ENCODE measurements at regions not wholly inside any gene's neighbourhood (a gene's known extent, or its start where the extent isn't known, plus 50 kb on each side); places are given as distances from the start of the nearest gene placed in this dataset.

DNA sequence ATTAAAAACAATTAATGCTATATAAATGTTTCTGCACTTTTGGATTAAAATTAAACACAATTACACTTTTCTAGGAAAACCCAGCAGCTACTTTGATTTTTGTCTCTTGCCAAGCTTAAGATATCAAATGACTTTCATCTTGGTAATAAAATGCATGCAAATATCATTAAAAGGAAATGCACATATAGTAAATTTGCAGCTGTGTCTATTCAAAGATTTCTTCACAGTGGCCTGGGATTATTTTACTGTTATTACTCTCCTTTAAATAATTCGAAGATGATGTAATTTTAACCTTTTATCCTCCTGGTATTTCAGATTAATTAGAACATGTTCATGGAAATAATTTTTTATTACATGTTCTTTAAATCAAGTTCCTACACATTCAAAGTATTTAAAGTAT, 529.5 kb upstream of the RGMB start:
- 75% methylated on average over 1 of the region's 1 CpG for WGBS
- H3K36me3 ChIP-seq = no peaks in the 10 kb centered on the region
- peaks cover 0 to 6% (median 0%) of the 10 kb centered on the region in 4 donors for H3K9me3 ChIP-seq
- H3K4me3 ChIP-seq = no peak overlapping the region
- no peak for DNase-seq (ENCODE audit: extremely low spot score)
- no peak for TF ChIP-seq POLR2AphosphoS5 (IDR thresholded peaks at IDR 0.05)
- no peak for TF ChIP-seq EP300 (IDR thresholded peaks at IDR 0.05)
- TF ChIP-seq POLR2A (IDR thresholded peaks at IDR 0.05; ENCODE audit: low read depth) = no peak
- TF ChIP-seq, protein P1, sequence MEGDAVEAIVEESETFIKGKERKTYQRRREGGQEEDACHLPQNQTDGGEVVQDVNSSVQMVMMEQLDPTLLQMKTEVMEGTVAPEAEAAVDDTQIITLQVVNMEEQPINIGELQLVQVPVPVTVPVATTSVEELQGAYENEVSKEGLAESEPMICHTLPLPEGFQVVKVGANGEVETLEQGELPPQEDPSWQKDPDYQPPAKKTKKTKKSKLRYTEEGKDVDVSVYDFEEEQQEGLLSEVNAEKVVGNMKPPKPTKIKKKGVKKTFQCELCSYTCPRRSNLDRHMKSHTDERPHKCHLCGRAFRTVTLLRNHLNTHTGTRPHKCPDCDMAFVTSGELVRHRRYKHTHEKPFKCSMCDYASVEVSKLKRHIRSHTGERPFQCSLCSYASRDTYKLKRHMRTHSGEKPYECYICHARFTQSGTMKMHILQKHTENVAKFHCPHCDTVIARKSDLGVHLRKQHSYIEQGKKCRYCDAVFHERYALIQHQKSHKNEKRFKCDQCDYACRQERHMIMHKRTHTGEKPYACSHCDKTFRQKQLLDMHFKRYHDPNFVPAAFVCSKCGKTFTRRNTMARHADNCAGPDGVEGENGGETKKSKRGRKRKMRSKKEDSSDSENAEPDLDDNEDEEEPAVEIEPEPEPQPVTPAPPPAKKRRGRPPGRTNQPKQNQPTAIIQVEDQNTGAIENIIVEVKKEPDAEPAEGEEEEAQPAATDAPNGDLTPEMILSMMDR (IDR thresholded peaks at IDR 0.05) = no peak
- H3K27me3 ChIP-seq = no peaks in the 10 kb centered on the region
- no peaks in the 10 kb centered on the region for H3K4me1 ChIP-seq
- intact Hi-C loops (cut with DNase I) = no loop called here
- no peak overlapping the region for H3K27ac ChIP-seq (replicated peaks in 1 of 4)

DNA sequence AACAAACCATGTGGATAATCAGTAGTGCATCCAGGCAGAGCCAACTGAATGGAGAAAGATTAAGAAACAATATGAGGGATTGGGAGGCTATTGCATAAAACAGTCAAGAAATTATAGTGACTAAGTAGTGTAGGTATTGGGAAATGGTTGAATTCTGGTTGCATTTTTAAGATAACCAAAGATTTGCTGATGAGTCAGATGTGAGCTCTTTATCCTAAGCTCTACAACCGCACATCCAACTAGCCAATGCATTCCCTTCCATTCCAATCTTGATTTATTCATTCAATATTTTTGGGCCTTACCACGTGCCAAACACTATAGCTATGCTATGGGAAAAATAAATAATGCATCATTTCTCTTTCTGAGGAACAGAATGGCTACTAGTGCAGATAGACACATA, 524.5 kb upstream of the RGMB start:
- no peak for DNase-seq (ENCODE audit: extremely low spot score)
- Histone ChIP-seq H3K27ac (replicated peaks in 1 of 4) (no peak overlapping the region), H3K4me1 (no peaks in the 10 kb centered on the region), H3K9me3 (no peaks in the 10 kb centered on the region), H3K36me3 (no peaks in the 10 kb centered on the region), H3K4me3 (no peak overlapping the region), H3K27me3 (no peaks in the 10 kb centered on the region)
- TF ChIP-seq POLR2A (IDR thresholded peaks at IDR 0.05; ENCODE audit: low read depth) (no peak), POLR2AphosphoS5 (IDR thresholded peaks at IDR 0.05) (no peak)
- intact Hi-C loops (cut with DNase I) = no loop called here
- WGBS = 68% methylated on average over 2 of the region's 2 CpGs

DNA sequence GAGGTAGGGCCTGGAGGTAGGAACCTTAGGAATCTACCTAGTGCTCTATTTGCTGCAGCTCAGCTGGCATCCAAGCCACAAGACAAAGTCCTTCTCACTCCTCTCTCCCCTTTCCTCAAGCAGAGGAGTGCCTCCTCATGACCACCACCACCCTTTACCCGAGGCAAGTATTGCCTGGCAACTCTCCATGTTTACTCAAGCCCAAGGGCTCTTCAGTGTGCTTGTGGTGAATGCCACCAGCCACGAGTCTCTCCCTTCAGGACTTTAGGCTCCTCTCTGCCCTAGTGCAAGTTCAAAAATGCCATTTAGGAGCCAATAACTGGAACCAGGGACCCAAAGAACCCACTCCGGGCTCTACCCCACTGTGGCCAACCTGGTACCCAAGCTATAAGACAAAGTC, 514.5 kb upstream of the RGMB start:
- H3K4me3 ChIP-seq = no peak overlapping the region
- H3K27me3 ChIP-seq = no peaks in the 10 kb centered on the region
- no peak for DNase-seq (ENCODE audit: extremely low spot score)
- H3K27ac ChIP-seq (replicated peaks in 1 of 4) = no peak overlapping the region
- 89% methylated on average over 3 of the region's 3 CpGs for WGBS
- intact Hi-C loops (cut with DNase I) = no loop called here
- no peaks in the 10 kb centered on the region for H3K36me3 ChIP-seq
- H3K9me3 ChIP-seq = peaks cover 0 to 5% (median 0%) of the 10 kb centered on the region in 4 donors
- no peaks in the 10 kb centered on the region for H3K4me1 ChIP-seq
- TF ChIP-seq POLR2A (IDR thresholded peaks at IDR 0.05; ENCODE audit: low read depth) (no peak), POLR2AphosphoS5 (IDR thresholded peaks at IDR 0.05) (no peak), EP300 (IDR thresholded peaks at IDR 0.05) (no peak)
- TF ChIP-seq, protein P1 (IDR thresholded peaks at IDR 0.05) = no peak

DNA sequence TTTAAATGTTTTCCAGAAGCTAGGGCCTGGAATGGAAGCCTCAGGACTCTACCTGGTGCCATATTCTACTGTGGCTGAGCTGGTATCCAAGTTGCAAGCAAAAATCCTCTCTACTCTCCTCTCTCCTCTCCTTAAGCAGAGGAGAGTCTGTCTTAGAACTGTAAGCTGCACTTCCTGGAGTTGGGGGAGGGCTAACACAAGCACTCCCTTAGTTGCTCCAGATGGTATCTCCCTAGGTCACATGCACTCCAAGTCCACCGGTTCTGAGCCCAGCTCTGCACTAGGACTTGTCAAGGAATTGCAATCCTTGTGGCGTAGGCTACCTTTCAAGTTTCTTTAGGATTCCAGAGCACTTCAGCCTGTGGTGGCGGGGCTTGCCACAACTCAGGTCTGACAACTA, 513.9 kb upstream of the RGMB start:
- intact Hi-C loops (cut with DNase I) = no loop called here
- Histone ChIP-seq H3K4me1 (no peaks in the 10 kb centered on the region), H3K36me3 (no peaks in the 10 kb centered on the region), H3K4me3 (no peak overlapping the region), H3K9me3 (peaks cover 0 to 5% (median 0%) of the 10 kb centered on the region in 4 donors), H3K27me3 (no peaks in the 10 kb centered on the region), H3K27ac (replicated peaks in 1 of 4) (no peak overlapping the region)
- TF ChIP-seq POLR2A (IDR thresholded peaks at IDR 0.05; ENCODE audit: low read depth) = no peak
- TF ChIP-seq, protein P1 (IDR thresholded peaks at IDR 0.05) = no peak
- no peak for TF ChIP-seq POLR2AphosphoS5 (IDR thresholded peaks at IDR 0.05)
- no peak for TF ChIP-seq EP300 (IDR thresholded peaks at IDR 0.05)
- no peak for DNase-seq (ENCODE audit: extremely low spot score)
- no CpG with 5 or more reads among the region's 3 CpGs for WGBS

DNA sequence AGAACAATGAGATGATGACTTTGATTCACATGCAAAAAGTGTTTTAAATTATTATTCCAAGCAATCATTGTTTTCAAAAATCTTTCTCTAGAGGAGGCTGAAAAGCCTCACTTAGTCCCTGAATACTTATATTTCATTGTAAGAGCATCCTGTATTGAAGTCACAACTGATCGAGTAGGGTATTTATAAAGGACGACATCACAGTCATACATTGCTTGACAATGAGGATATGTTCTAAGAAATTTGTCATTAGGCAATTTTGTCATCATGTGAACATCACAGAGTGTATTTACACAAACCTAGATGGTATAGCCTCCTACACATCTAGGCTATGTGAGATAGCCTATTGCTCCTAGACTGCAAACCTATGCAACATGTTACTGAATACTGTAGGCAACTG, 510.4 kb upstream of the RGMB start:
- no peak for DNase-seq (ENCODE audit: extremely low spot score)
- 89% methylated on average over 2 of the region's 2 CpGs for WGBS

More for the DNA sequence above, 510.4 kb upstream of the RGMB start:
- TF ChIP-seq POLR2AphosphoS5 (IDR thresholded peaks at IDR 0.05) = no peak
- TF ChIP-seq EP300 (IDR thresholded peaks at IDR 0.05) = no peak
- no peak for TF ChIP-seq POLR2A (IDR thresholded peaks at IDR 0.05; ENCODE audit: low read depth)
- TF ChIP-seq, protein P1 (IDR thresholded peaks at IDR 0.05) = no peak
- intact Hi-C loops (cut with DNase I) = no loop called here
- Histone ChIP-seq H3K27ac (replicated peaks in 1 of 4) (no peak overlapping the region), H3K27me3 (no peaks in the 10 kb centered on the region), H3K4me3 (no peak overlapping the region), H3K9me3 (no peaks in the 10 kb centered on the region), H3K36me3 (no peaks in the 10 kb centered on the region), H3K4me1 (peaks cover 0 to 2% (median 0%) of the 10 kb centered on the region in 4 donors)
